ENCODE measurements at regions not wholly inside any gene's neighbourhood (a gene's known extent, or its start where the extent isn't known, plus 50 kb on each side); places are given as distances from the start of the nearest gene placed in this dataset.

DNA sequence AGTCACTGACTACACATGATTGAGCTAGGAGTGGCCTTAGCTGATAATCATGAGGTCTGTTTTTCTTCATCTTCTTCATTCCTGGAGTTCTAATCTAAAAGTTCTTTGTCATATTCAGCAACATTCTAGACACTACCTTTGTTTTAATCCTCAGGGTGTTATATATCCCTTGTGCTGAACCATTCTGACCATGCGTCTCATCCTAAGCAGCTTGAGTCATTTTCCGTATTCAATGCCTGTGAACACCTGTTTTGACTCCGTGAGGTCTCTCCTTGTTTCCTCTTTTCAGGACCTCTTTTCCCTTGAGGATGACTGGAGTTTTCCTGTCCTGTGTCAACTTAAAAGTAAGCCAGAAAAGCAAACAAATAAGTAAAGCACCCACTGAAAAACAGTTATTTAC lies 597.9 kb downstream of the GBA3 start:
- intact Hi-C loops (cut with micrococcal nuclease) (no loop called here), in situ Hi-C loops (cut with MboI) (no loop called here)
- no peak for FAIRE-seq
- ChIA-PET CTCF (ENCODE audit: low intra/inter-chr PET ratio) (no interaction called here), POLR2A (interaction anchor here (0.6 kb wide), 1 partner anchor 972 kb away, joined by 3 read pairs; no protein-coding TSS in a partner anchor)
- no peaks in the 10 kb centered on the region for H3K4me1 ChIP-seq (replicated peaks in 1 of 2; ENCODE audit: control insufficient read depth in 2 of 2, insufficient read depth in 2 of 2, low read length in 2 of 2)
- no peak overlapping the region for H3K27ac ChIP-seq (ENCODE audit: extremely low read depth, low read depth, low read length)
- no peak overlapping the region for H3K4me3 ChIP-seq
- H3K9ac ChIP-seq (ENCODE audit: insufficient read depth in 1 of 2, low read depth in 2 of 2, low read length in 2 of 2), result no peak overlapping the region
- H3K9me3 ChIP-seq (replicated peaks; ENCODE audit: control insufficient read depth, insufficient read depth, low read depth, low read length), result no peaks in the 10 kb centered on the region
- H3K27me3 ChIP-seq (ENCODE audit: control insufficient read depth in 2 of 2, insufficient read depth in 2 of 2, low read length in 2 of 2), result no peaks in the 10 kb centered on the region
- WGBS (ENCODE audit: insufficient coverage, low coverage, missing lambda C conversion rate), result 26% methylated on average over 3 of the region's 3 CpGs
- H4K20me1 ChIP-seq (replicated peaks; ENCODE audit: control insufficient read depth, insufficient read depth, low read length), result no peaks in the 10 kb centered on the region
- H3K4me2 ChIP-seq (ENCODE audit: insufficient read depth, low read length), result no peak overlapping the region
- no peak for ATAC-seq
- no peaks in the 10 kb centered on the region for H3K9me1 ChIP-seq (ENCODE audit: control insufficient read depth, insufficient read depth, low read length)
- 0 out of 2 replicates have a peak, but pooled peaks have one; percentile 31 for TF ChIP-seq MAFG (tag; conservative IDR thresholded peaks at IDR 0.05)
- no peak for TF ChIP-seq POLR3G (IDR thresholded peaks at IDR 0.05; ENCODE audit: extremely low read depth, insufficient read length, insufficient replicate concordance)
- TF ChIP-seq GTF2A2 (tag; IDR thresholded peaks at IDR 0.05), result no peak
- peak; percentile 43; the same call in 1 of the 2 replicates for TF ChIP-seq C11orf30 (IDR thresholded peaks at IDR 0.05; ENCODE audit: low read depth)
- TF ChIP-seq EZH2 (IDR thresholded peaks at IDR 0.05; ENCODE audit: borderline replicate concordance, low read depth, low read length), result no peak
- TF ChIP-seq ZNF699 (CRISPR knock-in tag; IDR thresholded peaks at IDR 0.05; ENCODE audit: insufficient replicate concordance), result no peak
- DNase-seq (ENCODE audit: extremely low read depth in 1 of 4, low spot score in 3 of 4), result peak in 1 of 4 experiments; percentile 11
- BruUV-seq (replicated peaks), result no TSS peak
- H3K79me2 ChIP-seq (ENCODE audit: control insufficient read depth, insufficient read depth, low read length), result no peaks in the 10 kb centered on the region
- no peaks in the 10 kb centered on the region for H3K36me3 ChIP-seq (ENCODE audit: control insufficient read depth, insufficient read depth, low read length)
- H2AFZ ChIP-seq (ENCODE audit: low read depth, low read length), result no peak overlapping the region

DNA sequence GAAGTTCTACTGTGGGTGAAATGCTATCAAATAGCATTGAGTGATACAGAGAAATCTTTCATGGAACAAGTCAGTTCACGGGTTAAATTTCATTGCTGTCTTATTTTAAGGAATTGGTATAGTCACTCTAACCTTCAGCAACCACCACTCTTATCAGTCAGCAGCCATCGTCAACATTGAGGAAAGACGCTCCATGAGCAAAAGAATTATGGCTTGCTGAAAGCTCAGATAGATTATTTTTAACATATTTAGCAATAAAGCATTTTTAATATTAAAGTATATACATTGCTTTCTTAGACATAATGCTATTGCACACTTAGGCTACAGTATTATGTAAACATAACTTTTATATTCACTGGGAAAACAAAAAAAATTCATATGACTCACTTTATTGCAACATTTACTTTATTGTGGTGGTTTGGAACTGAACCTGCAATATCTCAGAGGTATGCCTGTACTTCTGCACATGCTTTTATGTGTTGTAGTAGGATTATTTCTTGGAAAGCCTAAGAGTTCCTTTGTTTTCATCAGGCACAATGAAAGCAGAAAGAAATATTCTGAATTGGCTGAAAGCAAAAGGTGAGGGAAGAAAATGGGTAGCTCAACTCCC lies 586.7 kb downstream of the GBA3 start:
- H3K9me1 ChIP-seq (ENCODE audit: control insufficient read depth, insufficient read depth, low read length), result no peaks in the 10 kb centered on the region
- in situ Hi-C loops (cut with MboI) (no loop called here), intact Hi-C loops (cut with micrococcal nuclease) (no loop called here)
- no peak overlapping the region for H3K9ac ChIP-seq (ENCODE audit: insufficient read depth in 1 of 2, low read depth in 2 of 2, low read length in 2 of 2)
- ChIA-PET CTCF (ENCODE audit: low intra/inter-chr PET ratio) (no interaction called here), POLR2A (no interaction called here)
- H3K27me3 ChIP-seq (ENCODE audit: control insufficient read depth in 2 of 2, insufficient read depth in 2 of 2, low read length in 2 of 2), result no peaks in the 10 kb centered on the region
- BruUV-seq (replicated peaks), result no TSS peak
- H2AFZ ChIP-seq (ENCODE audit: low read depth, low read length), result no peak overlapping the region
- H3K27ac ChIP-seq (ENCODE audit: extremely low read depth, low read depth, low read length), result no peak overlapping the region
- H3K4me1 ChIP-seq (replicated peaks in 1 of 2; ENCODE audit: control insufficient read depth in 2 of 2, insufficient read depth in 2 of 2, low read length in 2 of 2), result no peaks in the 10 kb centered on the region
- no peak for FAIRE-seq
- 0% methylated on average over 3 of the region's 3 CpGs for WGBS (ENCODE audit: insufficient coverage, low coverage, missing lambda C conversion rate)
- H3K4me3 ChIP-seq, result no peak overlapping the region
- peak in 1 of 4 experiments; percentile 8 for DNase-seq (ENCODE audit: extremely low read depth in 1 of 4, low spot score in 3 of 4)
- no peaks in the 10 kb centered on the region for H3K36me3 ChIP-seq (ENCODE audit: control insufficient read depth, insufficient read depth, low read length)
- no peak for ATAC-seq
- no peak overlapping the region for H3K4me2 ChIP-seq (ENCODE audit: insufficient read depth, low read length)
- no peaks in the 10 kb centered on the region for H4K20me1 ChIP-seq (replicated peaks; ENCODE audit: control insufficient read depth, insufficient read depth, low read length)
- H3K79me2 ChIP-seq (ENCODE audit: control insufficient read depth, insufficient read depth, low read length), result no peaks in the 10 kb centered on the region
- no peaks in the 10 kb centered on the region for H3K9me3 ChIP-seq (replicated peaks; ENCODE audit: control insufficient read depth, insufficient read depth, low read depth, low read length)
- TF ChIP-seq, protein P1, sequence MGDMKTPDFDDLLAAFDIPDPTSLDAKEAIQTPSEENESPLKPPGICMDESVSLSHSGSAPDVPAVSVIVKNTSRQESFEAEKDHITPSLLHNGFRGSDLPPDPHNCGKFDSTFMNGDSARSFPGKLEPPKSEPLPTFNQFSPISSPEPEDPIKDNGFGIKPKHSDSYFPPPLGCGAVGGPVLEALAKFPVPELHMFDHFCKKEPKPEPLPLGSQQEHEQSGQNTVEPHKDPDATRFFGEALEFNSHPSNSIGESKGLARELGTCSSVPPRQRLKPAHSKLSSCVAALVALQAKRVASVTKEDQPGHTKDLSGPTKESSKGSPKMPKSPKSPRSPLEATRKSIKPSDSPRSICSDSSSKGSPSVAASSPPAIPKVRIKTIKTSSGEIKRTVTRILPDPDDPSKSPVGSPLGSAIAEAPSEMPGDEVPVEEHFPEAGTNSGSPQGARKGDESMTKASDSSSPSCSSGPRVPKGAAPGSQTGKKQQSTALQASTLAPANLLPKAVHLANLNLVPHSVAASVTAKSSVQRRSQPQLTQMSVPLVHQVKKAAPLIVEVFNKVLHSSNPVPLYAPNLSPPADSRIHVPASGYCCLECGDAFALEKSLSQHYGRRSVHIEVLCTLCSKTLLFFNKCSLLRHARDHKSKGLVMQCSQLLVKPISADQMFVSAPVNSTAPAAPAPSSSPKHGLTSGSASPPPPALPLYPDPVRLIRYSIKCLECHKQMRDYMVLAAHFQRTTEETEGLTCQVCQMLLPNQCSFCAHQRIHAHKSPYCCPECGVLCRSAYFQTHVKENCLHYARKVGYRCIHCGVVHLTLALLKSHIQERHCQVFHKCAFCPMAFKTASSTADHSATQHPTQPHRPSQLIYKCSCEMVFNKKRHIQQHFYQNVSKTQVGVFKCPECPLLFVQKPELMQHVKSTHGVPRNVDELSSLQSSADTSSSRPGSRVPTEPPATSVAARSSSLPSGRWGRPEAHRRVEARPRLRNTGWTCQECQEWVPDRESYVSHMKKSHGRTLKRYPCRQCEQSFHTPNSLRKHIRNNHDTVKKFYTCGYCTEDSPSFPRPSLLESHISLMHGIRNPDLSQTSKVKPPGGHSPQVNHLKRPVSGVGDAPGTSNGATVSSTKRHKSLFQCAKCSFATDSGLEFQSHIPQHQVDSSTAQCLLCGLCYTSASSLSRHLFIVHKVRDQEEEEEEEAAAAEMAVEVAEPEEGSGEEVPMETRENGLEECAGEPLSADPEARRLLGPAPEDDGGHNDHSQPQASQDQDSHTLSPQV (IDR thresholded peaks at IDR 0.05), result no peak
- peak; percentile 66 for TF ChIP-seq CXXC5 (CRISPR knock-in tag; IDR thresholded peaks at IDR 0.05)
- peak; percentile 85 for TF ChIP-seq MEIS2 (IDR thresholded peaks at IDR 0.05; ENCODE audit: partially characterized antibody)
- TF ChIP-seq, protein P2, sequence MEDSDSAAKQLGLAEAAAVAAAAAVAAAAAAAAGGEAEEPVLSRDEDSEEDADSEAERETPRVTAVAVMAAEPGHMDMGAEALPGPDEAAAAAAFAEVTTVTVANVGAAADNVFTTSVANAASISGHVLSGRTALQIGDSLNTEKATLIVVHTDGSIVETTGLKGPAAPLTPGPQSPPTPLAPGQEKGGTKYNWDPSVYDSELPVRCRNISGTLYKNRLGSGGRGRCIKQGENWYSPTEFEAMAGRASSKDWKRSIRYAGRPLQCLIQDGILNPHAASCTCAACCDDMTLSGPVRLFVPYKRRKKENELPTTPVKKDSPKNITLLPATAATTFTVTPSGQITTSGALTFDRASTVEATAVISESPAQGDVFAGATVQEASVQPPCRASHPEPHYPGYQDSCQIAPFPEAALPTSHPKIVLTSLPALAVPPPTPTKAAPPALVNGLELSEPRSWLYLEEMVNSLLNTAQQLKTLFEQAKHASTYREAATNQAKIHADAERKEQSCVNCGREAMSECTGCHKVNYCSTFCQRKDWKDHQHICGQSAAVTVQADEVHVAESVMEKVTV (CRISPR knock-in tag; IDR thresholded peaks at IDR 0.05), result no peak
- TF ChIP-seq NFYB (IDR thresholded peaks at IDR 0.05; ENCODE audit: extremely low read depth, insufficient read length), result no peak

Data from K562 (cell line).